ENCODE measurements at regions not wholly inside any gene's neighbourhood (a gene's known extent, or its start where the extent isn't known, plus 50 kb on each side); places are given as distances from the start of the nearest gene placed in this dataset.

DNA sequence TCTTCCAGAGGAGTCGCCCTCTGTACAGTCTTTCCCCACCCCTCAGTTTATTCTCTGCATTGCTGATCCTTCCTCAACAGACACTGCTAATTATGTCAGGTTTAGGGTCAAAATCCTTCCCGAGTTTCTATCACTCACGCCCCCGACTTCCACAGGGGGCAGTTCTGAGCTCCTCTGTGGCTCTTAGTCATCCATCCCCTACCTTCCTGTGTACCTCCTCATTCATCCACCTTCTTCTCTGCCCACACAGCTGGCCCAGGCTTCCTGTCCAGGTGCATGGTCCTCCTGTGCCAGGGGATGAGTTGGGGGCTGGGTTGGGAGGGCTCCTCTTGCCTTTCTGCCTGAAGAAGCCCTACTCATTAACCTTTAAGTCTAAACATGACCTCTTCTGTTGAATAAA lies 202.9 kb downstream of the ARL4C start:
- WGBS (ENCODE audit: extremely low coverage, insufficient coverage, low lambda C conversion rate): no CpG with 5 or more reads among the region's 4 CpGs
- DNase-seq: peak; percentile 56
- Histone ChIP-seq H3K79me2 (ENCODE audit: control insufficient read depth, insufficient read depth, low read length) (no peaks in the 10 kb centered on the region), H4K8ac (ENCODE audit: low read depth, low read length) (no peak overlapping the region), H3K4me1 (ENCODE audit: control insufficient read depth, low read depth, low read length) (peaks cover 2% of the 10 kb centered on the region), H3K79me1 (ENCODE audit: low read length) (no peaks in the 10 kb centered on the region), H3K23ac (ENCODE audit: low read length) (no peak overlapping the region), H3K9ac (ENCODE audit: low read length) (no peak overlapping the region), H3K4me3 (ENCODE audit: low read length) (no peak overlapping the region), H2BK120ac (ENCODE audit: low read depth, low read length) (no peak overlapping the region), H4K5ac (ENCODE audit: low read length) (no peak overlapping the region), H3K27me3 (ENCODE audit: insufficient read depth, low read length, poor library complexity) (no peaks in the 10 kb centered on the region), H3K56ac (ENCODE audit: low read length) (no peak overlapping the region), H2BK5ac (ENCODE audit: low read length) (no peak overlapping the region), H3K4me2 (ENCODE audit: low read length) (no peak overlapping the region), H3K18ac (ENCODE audit: low read length) (no peak overlapping the region), H2AK5ac (ENCODE audit: low read length) (no peak overlapping the region), H3K4ac (ENCODE audit: low read depth, low read length) (no peak overlapping the region), H3K36me3 (ENCODE audit: control insufficient read depth, insufficient read depth, low read length) (no peaks in the 10 kb centered on the region), H3K27ac (ENCODE audit: low read depth, low read length) (no peak overlapping the region), H2BK15ac (replicated peaks; ENCODE audit: low read depth) (no peak overlapping the region)

DNA sequence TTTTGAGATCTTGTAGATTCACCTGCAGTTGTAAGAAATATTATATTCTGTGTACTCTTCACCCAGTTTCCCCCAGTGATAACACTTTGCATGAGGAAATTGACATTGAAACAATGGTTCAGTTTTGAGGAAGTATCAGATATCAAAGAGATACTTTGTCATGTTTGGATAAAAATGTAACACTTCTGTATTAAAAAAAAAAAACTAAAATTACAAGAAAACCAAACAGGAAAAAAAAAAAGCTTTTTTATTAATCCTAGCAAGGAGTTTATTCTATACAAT lies 204.0 kb downstream of the ARL4C start:
- H2BK5ac ChIP-seq (ENCODE audit: low read length): no peak overlapping the region
- H4K5ac ChIP-seq (ENCODE audit: low read length): no peak overlapping the region
- no peak overlapping the region for H2AK5ac ChIP-seq (ENCODE audit: low read length)
- no peaks in the 10 kb centered on the region for H3K79me2 ChIP-seq (ENCODE audit: control insufficient read depth, insufficient read depth, low read length)
- H3K4me2 ChIP-seq (ENCODE audit: low read length): no peak overlapping the region
- H3K23ac ChIP-seq (ENCODE audit: low read length): no peak overlapping the region
- H3K79me1 ChIP-seq (ENCODE audit: low read length): no peaks in the 10 kb centered on the region
- no peak overlapping the region for H3K4me3 ChIP-seq (ENCODE audit: low read length)
- no peak overlapping the region for H2BK15ac ChIP-seq (replicated peaks; ENCODE audit: low read depth)
- no peaks in the 10 kb centered on the region for H3K27me3 ChIP-seq (ENCODE audit: insufficient read depth, low read length, poor library complexity)
- no peak overlapping the region for H3K56ac ChIP-seq (ENCODE audit: low read length)
- no peak overlapping the region for H4K8ac ChIP-seq (ENCODE audit: low read depth, low read length)
- no peak for DNase-seq
- no peak overlapping the region for H3K4ac ChIP-seq (ENCODE audit: low read depth, low read length)
- no peaks in the 10 kb centered on the region for H3K36me3 ChIP-seq (ENCODE audit: control insufficient read depth, insufficient read depth, low read length)
- H3K27ac ChIP-seq (ENCODE audit: low read depth, low read length): no peak overlapping the region
- H3K18ac ChIP-seq (ENCODE audit: low read length): no peak overlapping the region
- no peak overlapping the region for H2BK120ac ChIP-seq (ENCODE audit: low read depth, low read length)
- H3K4me1 ChIP-seq (ENCODE audit: control insufficient read depth, low read depth, low read length): peaks cover 2% of the 10 kb centered on the region
- no peak overlapping the region for H3K9ac ChIP-seq (ENCODE audit: low read length)

DNA sequence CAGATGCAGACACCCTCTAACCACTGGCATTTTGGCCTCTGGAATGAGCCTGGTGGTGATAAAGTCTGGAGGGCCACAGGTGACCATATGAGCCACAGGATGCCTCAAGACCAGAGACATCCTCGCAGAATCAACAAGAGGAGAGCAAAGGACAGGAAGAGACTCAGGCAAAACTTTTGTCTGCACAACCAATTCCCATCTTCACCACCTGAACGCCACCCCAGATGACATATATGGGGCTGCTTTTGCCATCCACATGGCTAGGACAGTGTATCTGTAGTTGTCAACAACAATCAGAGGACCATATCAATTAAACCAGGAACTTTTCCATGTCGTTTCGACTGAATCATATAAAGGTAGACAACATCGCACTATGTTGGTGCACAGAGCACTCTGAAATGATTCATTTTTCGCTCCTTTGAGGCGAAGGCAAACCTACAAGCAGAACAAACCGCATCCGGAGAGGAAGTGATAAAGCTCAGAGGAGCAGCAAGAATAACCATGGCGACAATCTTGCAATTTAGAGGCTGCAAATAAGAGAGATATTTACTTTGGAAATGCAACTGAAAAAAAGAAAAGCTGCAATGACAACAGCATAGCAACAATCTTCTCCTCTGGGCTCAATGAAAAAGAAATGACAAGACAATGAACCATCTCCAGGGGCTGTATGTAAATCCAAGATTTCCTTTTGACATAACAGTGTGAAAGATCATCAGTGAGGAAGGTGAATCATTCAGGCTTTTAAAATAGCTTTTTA lies 204.5 kb downstream of the ARL4C start:
- Histone ChIP-seq H3K27ac (ENCODE audit: low read depth, low read length) (no peak overlapping the region), H3K4me1 (ENCODE audit: control insufficient read depth, low read depth, low read length) (peaks cover 2% of the 10 kb centered on the region), H2BK15ac (replicated peaks; ENCODE audit: low read depth) (no peak overlapping the region), H3K79me2 (ENCODE audit: control insufficient read depth, insufficient read depth, low read length) (no peaks in the 10 kb centered on the region), H3K4me3 (ENCODE audit: low read length) (no peak overlapping the region), H3K56ac (ENCODE audit: low read length) (no peak overlapping the region), H4K5ac (ENCODE audit: low read length) (no peak overlapping the region), H3K79me1 (ENCODE audit: low read length) (no peaks in the 10 kb centered on the region), H3K4me2 (ENCODE audit: low read length) (no peak overlapping the region), H3K9ac (ENCODE audit: low read length) (no peak overlapping the region), H2BK120ac (ENCODE audit: low read depth, low read length) (no peak overlapping the region), H3K23ac (ENCODE audit: low read length) (no peak overlapping the region), H3K27me3 (ENCODE audit: insufficient read depth, low read length, poor library complexity) (no peaks in the 10 kb centered on the region), H3K4ac (ENCODE audit: low read depth, low read length) (no peak overlapping the region), H3K36me3 (ENCODE audit: control insufficient read depth, insufficient read depth, low read length) (no peaks in the 10 kb centered on the region), H3K18ac (ENCODE audit: low read length) (no peak overlapping the region), H2BK5ac (ENCODE audit: low read length) (no peak overlapping the region), H4K8ac (ENCODE audit: low read depth, low read length) (no peak overlapping the region), H2AK5ac (ENCODE audit: low read length) (no peak overlapping the region)
- WGBS (ENCODE audit: extremely low coverage, insufficient coverage, low lambda C conversion rate): no CpG with 5 or more reads among the region's 10 CpGs
- DNase-seq: peak; percentile 22

DNA sequence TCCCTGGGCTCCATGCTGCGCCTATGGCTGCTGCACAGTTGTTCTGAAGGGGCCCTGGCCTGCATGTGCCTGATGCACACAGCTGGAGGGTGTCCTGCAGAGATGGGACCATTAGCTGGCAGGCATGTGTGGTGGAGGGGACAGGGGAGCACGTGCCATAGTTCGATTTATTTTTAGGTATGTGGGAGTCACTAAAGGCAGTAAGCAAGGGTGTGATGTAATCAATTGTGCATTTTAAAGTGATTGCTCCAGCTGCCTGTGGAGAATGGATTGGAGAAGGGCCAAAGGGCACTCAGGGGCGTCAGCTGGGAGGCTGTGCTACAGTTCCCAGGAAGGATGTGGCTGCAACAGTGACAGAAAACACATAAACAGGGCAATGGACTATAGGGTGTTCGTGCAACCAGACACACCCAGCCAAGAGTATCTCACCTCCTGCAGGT lies 205.1 kb downstream of the ARL4C start:
- H3K27ac ChIP-seq (ENCODE audit: low read depth, low read length): no peak overlapping the region

DNA sequence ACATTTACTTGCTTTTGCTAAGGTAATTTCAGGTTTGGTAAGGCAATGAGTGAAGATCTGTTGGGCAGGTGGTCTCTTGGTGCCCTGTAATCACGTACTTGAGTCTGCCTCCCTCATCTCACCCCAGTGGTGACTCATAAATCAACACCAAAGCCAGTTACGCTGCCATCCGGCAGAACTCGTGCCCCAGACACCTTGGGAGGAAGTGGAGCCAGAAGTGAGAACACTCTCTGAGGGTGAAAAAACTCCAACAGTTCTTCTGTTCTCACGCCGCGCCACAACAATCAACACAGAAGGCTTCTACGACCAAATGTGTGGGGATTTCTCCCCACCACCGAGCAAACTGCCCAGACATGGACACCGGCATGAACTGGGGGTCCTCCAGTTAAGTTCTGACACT lies 206.2 kb downstream of the ARL4C start:
- Histone ChIP-seq H3K4me1 (ENCODE audit: control insufficient read depth, low read depth, low read length) (peaks cover 2% of the 10 kb centered on the region), H3K4me3 (ENCODE audit: low read length) (no peak overlapping the region), H4K5ac (ENCODE audit: low read length) (no peak overlapping the region), H3K9ac (ENCODE audit: low read length) (no peak overlapping the region), H3K23ac (ENCODE audit: low read length) (no peak overlapping the region), H3K4ac (ENCODE audit: low read depth, low read length) (no peak overlapping the region), H3K27ac (ENCODE audit: low read depth, low read length) (no peak overlapping the region), H3K36me3 (ENCODE audit: control insufficient read depth, insufficient read depth, low read length) (no peaks in the 10 kb centered on the region), H3K4me2 (ENCODE audit: low read length) (no peak overlapping the region), H2AK5ac (ENCODE audit: low read length) (no peak overlapping the region), H3K79me1 (ENCODE audit: low read length) (no peaks in the 10 kb centered on the region), H3K18ac (ENCODE audit: low read length) (no peak overlapping the region), H2BK5ac (ENCODE audit: low read length) (no peak overlapping the region), H4K8ac (ENCODE audit: low read depth, low read length) (no peak overlapping the region), H3K56ac (ENCODE audit: low read length) (no peak overlapping the region), H2BK120ac (ENCODE audit: low read depth, low read length) (no peak overlapping the region), H3K27me3 (ENCODE audit: insufficient read depth, low read length, poor library complexity) (no peaks in the 10 kb centered on the region), H3K79me2 (ENCODE audit: control insufficient read depth, insufficient read depth, low read length) (no peaks in the 10 kb centered on the region), H2BK15ac (replicated peaks; ENCODE audit: low read depth) (no peak overlapping the region)
- DNase-seq: peak; percentile 22
- WGBS (ENCODE audit: extremely low coverage, insufficient coverage, low lambda C conversion rate): no CpG with 5 or more reads among the region's 10 CpGs

More for the DNA sequence above, 205.1 kb downstream of the ARL4C start:
- no peaks in the 10 kb centered on the region for H3K79me2 ChIP-seq (ENCODE audit: control insufficient read depth, insufficient read depth, low read length)
- H4K5ac ChIP-seq (ENCODE audit: low read length): no peak overlapping the region
- H3K36me3 ChIP-seq (ENCODE audit: control insufficient read depth, insufficient read depth, low read length): no peaks in the 10 kb centered on the region
- no peak overlapping the region for H3K56ac ChIP-seq (ENCODE audit: low read length)
- no peak overlapping the region for H2BK120ac ChIP-seq (ENCODE audit: low read depth, low read length)
- no peak overlapping the region for H2BK5ac ChIP-seq (ENCODE audit: low read length)
- no peak overlapping the region for H2AK5ac ChIP-seq (ENCODE audit: low read length)
- H3K4me1 ChIP-seq (ENCODE audit: control insufficient read depth, low read depth, low read length): peaks cover 2% of the 10 kb centered on the region
- no peak overlapping the region for H4K8ac ChIP-seq (ENCODE audit: low read depth, low read length)
- no peak overlapping the region for H3K18ac ChIP-seq (ENCODE audit: low read length)
- H3K4ac ChIP-seq (ENCODE audit: low read depth, low read length): no peak overlapping the region
- H2BK15ac ChIP-seq (replicated peaks; ENCODE audit: low read depth): no peak overlapping the region
- no peak overlapping the region for H3K9ac ChIP-seq (ENCODE audit: low read length)
- no CpG with 5 or more reads among the region's 5 CpGs for WGBS (ENCODE audit: extremely low coverage, insufficient coverage, low lambda C conversion rate)
- H3K79me1 ChIP-seq (ENCODE audit: low read length): no peaks in the 10 kb centered on the region
- no peak overlapping the region for H3K4me2 ChIP-seq (ENCODE audit: low read length)
- no peak overlapping the region for H3K23ac ChIP-seq (ENCODE audit: low read length)
- no peak overlapping the region for H3K4me3 ChIP-seq (ENCODE audit: low read length)
- no peaks in the 10 kb centered on the region for H3K27me3 ChIP-seq (ENCODE audit: insufficient read depth, low read length, poor library complexity)
- no peak for DNase-seq

All from mesendoderm (in vitro differentiated cells).